Glutamatergic neuron (in vitro differentiated cells): ENCODE measurements at regions not wholly inside any gene's neighbourhood (a gene's known extent, or its start where the extent isn't known, plus 50 kb on each side); places are given as distances from the start of the nearest gene placed in this dataset.

ENCODE experiments used
- DNase-seq: peaks from one replicate; pipeline ENCODE4 v3.0.0; 2022
- H3K27ac Mint-ChIP-seq: one replicate; pipeline ENCODE4 v1.8.0; 2020; ENCODE audit warnings: mild to moderate bottlenecking, mixed read lengths, inconsistent platforms; ENCODE audit not compliant: unreplicated experiment
- H3K27me3 Mint-ChIP-seq: one replicate; pipeline ENCODE4 v1.8.0; 2020; ENCODE audit warnings: mild to moderate bottlenecking, moderate library complexity, mixed read lengths, inconsistent platforms; ENCODE audit not compliant: unreplicated experiment
- H3K36me3 Mint-ChIP-seq: one replicate; pipeline ENCODE4 v1.8.0; 2020; ENCODE audit warnings: mild to moderate bottlenecking, mixed read lengths, inconsistent platforms; ENCODE audit not compliant: unreplicated experiment
- H3K4me1 Mint-ChIP-seq: one replicate; pipeline ENCODE4 v1.8.0; 2020; ENCODE audit warnings: mild to moderate bottlenecking, low read depth, mixed read lengths, inconsistent platforms; ENCODE audit not compliant: unreplicated experiment
- H3K4me3 Mint-ChIP-seq: one replicate; pipeline ENCODE4 v1.8.0; 2020; ENCODE audit warnings: mild to moderate bottlenecking, mixed read lengths, inconsistent platforms; ENCODE audit not compliant: unreplicated experiment
- H3K9me3 Mint-ChIP-seq: one replicate; pipeline ENCODE4 v1.8.0; 2020; ENCODE audit warnings: mild to moderate bottlenecking, moderate library complexity, mixed read lengths, inconsistent platforms; ENCODE audit not compliant: unreplicated experiment
- TF ChIP-seq, protein P1 (sequence below): fragments of 200-600 bp; sonication (generic); IDR thresholded peaks from one replicate; pipeline ENCODE4 v1.5.0; 2021; ENCODE audit not compliant: partially characterized antibody, unreplicated experiment

GRCh38 chr10:121131014-121131413 is 279.9 kb downstream of the WDR11 start:
- peaks cover 28% of the 10 kb centered on the region for H3K4me1 Mint-ChIP-seq
- TF ChIP-seq, protein P1, sequence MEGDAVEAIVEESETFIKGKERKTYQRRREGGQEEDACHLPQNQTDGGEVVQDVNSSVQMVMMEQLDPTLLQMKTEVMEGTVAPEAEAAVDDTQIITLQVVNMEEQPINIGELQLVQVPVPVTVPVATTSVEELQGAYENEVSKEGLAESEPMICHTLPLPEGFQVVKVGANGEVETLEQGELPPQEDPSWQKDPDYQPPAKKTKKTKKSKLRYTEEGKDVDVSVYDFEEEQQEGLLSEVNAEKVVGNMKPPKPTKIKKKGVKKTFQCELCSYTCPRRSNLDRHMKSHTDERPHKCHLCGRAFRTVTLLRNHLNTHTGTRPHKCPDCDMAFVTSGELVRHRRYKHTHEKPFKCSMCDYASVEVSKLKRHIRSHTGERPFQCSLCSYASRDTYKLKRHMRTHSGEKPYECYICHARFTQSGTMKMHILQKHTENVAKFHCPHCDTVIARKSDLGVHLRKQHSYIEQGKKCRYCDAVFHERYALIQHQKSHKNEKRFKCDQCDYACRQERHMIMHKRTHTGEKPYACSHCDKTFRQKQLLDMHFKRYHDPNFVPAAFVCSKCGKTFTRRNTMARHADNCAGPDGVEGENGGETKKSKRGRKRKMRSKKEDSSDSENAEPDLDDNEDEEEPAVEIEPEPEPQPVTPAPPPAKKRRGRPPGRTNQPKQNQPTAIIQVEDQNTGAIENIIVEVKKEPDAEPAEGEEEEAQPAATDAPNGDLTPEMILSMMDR, result no peak

DNA sequence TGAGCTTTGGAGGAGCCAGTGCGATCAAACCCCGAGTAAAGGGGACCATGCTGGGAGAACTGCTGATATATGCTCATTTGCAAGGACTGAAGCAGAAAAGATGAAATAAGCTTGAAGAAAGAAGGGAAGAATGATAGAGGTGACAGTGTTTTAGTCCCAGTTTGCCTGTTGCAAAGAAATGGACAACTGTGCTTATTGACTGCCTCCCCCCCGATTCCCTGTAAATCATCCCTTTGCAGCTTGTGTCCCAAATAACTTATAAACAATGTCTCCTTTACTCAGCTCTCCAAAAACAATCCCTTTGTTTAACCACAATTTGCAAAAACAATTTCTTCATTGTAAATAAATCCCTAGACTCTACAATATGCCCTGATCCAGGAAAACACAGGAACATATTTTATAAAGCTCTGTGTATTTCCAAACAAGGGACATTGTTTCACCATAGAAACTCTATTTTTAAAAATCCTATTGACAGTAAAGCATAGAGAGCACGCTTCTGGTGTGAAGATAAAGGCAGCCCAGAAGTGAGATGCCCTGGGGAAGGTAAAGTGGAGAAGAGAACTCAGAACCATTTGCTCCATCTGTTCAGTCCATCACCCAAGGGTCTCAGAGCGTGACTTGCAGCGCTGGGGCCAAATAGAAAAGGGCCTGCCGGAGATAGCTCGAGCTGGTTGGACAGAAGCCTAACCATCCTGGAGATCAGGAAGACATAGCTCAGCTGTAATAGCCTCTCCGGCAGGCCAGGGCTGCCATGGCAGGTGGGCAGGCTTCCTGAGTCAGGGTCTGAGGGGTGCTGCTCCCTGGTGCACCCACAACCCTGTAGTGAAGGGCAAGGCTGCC is 280.5 kb downstream of the WDR11 start:
- peaks cover 33% of the 10 kb centered on the region for H3K4me1 Mint-ChIP-seq
- TF ChIP-seq, protein P1, result no peak
- DNase-seq, result no peak
- peaks cover 18% of the 10 kb centered on the region for H3K27me3 Mint-ChIP-seq
- peaks cover 9% of the 10 kb centered on the region for H3K9me3 Mint-ChIP-seq
- no peak overlapping the region for H3K4me3 Mint-ChIP-seq
- peaks cover 18% of the 10 kb centered on the region for H3K36me3 Mint-ChIP-seq
- H3K27ac Mint-ChIP-seq, result peak overlapping the region; percentile 5

More at GRCh38 chr10:121131014-121131413, 279.9 kb downstream of the WDR11 start:
- Mint-ChIP-seq H3K36me3 (peaks cover 15% of the 10 kb centered on the region), H3K27me3 (peaks cover 13% of the 10 kb centered on the region), H3K4me3 (no peak overlapping the region), H3K27ac (no peak overlapping the region), H3K9me3 (peaks cover 8% of the 10 kb centered on the region)
- no peak for DNase-seq

DNA sequence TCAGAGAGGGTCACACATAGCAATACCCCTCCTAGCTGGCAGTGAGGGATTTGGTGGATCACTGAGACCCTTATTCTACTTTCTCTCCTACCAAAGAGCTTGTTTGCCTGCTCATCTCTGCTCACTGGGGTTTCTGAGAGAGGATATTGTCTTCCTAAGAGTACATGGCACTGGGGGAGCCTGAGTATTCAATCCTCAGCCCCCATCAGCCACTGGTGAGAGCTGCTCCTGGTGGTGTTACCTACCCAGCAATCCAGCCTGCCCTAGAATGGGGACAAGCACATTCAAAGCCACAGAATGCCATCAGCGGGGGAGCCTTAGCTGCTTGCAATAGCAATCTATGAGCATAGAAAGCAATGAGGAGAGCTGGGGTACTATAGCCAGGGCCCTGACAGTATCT is 281.1 kb downstream of the WDR11 start:
- Mint-ChIP-seq H3K27ac (peak overlapping the region; percentile 17), H3K9me3 (peaks cover 9% of the 10 kb centered on the region), H3K4me1 (peaks cover 36% of the 10 kb centered on the region), H3K27me3 (peaks cover 18% of the 10 kb centered on the region), H3K4me3 (no peak overlapping the region), H3K36me3 (peaks cover 17% of the 10 kb centered on the region)
- DNase-seq, result no peak
- TF ChIP-seq, protein P1, result no peak

DNA sequence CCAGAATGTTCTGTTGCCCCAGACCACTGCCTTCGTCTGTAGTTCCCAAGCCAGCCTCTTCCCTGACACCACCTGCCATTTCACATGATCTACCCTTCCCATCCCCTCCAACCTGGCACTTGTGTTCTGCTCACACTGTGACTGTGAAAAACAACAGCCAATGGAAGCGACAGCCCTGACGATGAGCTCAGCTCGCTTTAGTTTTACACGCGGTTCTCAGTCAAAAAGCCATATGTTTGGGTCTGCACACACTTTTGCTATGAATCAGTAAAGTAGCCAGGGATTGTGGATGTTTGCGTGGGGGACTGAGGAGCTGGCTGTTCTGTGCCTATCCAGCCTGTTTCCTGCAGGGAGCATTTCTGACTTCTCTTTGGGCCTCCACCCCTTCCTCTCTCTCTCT is 282.7 kb downstream of the WDR11 start:
- Mint-ChIP-seq H3K4me3 (peak overlapping the region; percentile 52), H3K9me3 (peaks cover 9% of the 10 kb centered on the region), H3K4me1 (peaks cover 51% of the 10 kb centered on the region), H3K27ac (peak overlapping the region; percentile 30), H3K36me3 (peaks cover 17% of the 10 kb centered on the region), H3K27me3 (peaks cover 15% of the 10 kb centered on the region)
- TF ChIP-seq, protein P1, result no peak
- no peak for DNase-seq

- peaks cover 53% of the 10 kb centered on the region for H3K4me1 Mint-ChIP-seq
These were observed 283.5 kb downstream of the WDR11 start for GRCh38 chr10:121134711-121135110.

More at GRCh38 chr10:121134711-121135110, 283.5 kb downstream of the WDR11 start:
- peaks cover 12% of the 10 kb centered on the region for H3K36me3 Mint-ChIP-seq
- peak; percentile 44 for DNase-seq
- H3K27me3 Mint-ChIP-seq, result peaks cover 20% of the 10 kb centered on the region
- H3K9me3 Mint-ChIP-seq, result peaks cover 9% of the 10 kb centered on the region
- TF ChIP-seq, protein P1, result no peak
- H3K27ac Mint-ChIP-seq, result peak overlapping the region; percentile 30
- peak overlapping the region; percentile 53 for H3K4me3 Mint-ChIP-seq
